HG03175 (cell line): ENCODE measurements at regions not wholly inside any gene's neighbourhood (a gene's known extent, or its start where the extent isn't known, plus 50 kb on each side); places are given as distances from the start of the nearest gene placed in this dataset.

ENCODE experiments used
- ATAC-seq: cut with Tn5 transposase; IDR thresholded peaks from one replicate; pipeline ENCODE4 v1.9.1; 2021; ENCODE audit warnings: mild to moderate bottlenecking, moderate library complexity; ENCODE audit not compliant: unreplicated experiment

DNA sequence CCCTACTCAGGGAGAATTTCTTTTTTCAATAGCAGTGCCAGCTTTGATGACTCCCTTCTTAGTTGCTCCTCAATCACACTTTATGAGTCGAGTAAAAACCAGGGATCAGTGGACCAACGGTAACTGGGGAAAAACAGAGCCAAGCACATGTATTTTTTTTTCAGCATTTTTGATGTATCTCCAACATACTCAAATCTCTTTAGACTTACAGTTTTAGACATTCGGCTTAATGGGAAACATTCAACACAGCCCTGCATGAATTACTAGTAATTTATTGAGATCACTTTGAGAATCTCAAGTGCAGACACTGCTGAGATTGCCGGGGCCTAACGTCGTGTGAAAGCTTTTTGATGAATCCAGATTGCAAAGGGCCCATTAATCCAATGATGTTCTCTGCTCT lies 306.7 kb downstream of the NUAK1 start:
- ATAC-seq: no peak

- no peak for ATAC-seq
These were observed 305.9 kb downstream of the NUAK1 start for GRCh38 chr12:105832806-105833205.

DNA sequence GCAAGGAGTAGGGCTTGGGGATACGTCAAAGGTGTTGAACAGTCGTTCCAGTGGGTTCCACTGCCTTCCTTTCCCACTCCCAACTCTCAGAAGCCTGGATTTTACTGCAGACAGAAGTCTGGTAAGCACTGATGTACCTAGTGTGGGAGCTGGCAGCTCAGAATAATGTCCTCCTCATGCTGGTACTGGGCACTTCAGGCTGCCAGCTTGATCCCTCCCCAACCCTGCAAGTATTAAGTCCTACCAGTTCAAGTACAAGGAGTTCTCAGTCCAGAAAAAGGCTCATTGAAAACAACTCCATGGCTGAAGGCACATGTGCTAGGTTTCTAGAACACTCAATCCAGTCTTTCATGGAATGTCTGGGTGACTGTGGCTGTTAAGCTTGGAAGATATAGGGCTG lies 304.3 kb downstream of the NUAK1 start:
- ATAC-seq: no peak

DNA sequence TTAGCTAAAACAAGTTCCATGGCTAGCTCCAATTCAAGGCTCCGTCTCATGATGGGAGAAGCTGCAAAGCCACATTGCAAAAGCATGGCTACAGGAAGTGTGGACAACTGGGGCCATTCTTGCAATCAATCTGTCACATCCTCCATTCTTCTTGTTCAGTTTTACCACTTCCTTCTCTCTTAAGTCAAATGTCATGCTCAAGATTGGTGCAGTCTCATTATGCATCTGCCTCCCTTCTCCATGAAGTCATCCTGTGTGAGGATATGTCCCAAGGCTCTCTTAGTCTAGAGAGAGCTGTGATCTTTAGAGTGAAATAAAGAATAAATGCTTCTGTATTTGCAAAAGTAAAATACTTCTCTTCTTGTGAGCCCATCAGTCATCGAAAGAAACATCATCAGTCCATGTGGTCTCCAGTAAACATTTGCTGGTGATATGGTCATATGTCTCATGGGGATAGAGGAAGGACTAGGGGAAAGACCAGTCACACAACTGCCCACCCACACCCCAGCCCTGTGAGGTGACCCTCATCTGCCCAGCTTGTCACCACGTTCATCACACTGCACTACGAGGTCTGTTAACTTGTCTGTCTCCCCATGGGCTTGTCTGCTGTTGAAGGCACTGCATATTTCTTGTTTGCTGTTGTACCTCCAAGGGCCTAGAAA lies 303.0 kb downstream of the NUAK1 start:
- ATAC-seq: no peak

- no peak for ATAC-seq
These were observed 302.5 kb downstream of the NUAK1 start for GRCh38 chr12:105836242-105836622.

DNA sequence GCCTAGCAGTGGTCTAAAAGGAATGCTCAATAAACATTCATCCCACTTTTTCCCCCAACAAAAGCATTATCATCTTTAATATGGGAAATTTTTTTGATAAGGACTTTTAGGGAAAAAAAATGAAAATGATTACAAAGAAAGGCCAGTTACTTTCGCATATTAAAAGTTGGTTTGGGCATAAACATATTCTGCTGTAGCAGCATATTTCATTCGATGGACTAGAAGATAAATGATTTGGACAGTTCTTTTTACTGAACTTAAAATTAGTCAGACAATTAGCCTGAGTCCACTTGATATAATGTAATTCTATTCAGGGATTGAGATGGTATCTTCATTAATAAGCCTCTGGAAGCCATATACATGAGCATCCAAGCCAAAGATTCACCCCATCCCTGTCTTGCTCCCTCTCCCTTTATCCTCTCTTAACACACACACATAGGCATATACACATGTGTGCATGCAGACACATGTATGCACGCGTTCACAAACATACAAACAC lies 299.1 kb downstream of the NUAK1 start:
- ATAC-seq: no peak

- no peak for ATAC-seq
These were observed 298.4 kb downstream of the NUAK1 start for GRCh38 chr12:105840384-105840783.

DNA sequence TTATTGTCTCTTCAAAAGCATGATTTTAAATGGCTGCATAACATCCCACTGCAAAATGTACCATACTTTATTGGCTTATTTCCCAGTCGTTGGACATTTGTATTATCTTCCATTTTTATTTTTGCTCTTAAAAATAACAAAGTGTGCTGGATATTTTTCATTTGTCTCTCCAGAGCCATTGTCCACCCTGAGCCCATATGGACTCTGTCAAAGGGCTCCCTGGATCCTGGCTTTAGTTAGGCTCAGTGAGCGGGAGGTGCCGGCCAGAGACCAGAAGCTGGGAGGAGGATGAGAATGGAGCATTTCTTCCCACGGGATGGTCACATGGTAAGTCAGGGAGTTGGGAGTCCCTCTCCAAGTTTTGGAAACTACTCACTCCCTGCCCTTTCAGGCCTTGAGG lies 296.9 kb downstream of the NUAK1 start:
- ATAC-seq: no peak

- ATAC-seq: no peak
These were observed 295.2 kb downstream of the NUAK1 start for GRCh38 chr12:105843561-105843960.

GRCh38 chr12:105843986-105844760 lies 294.6 kb downstream of the NUAK1 start:
- no peak for ATAC-seq

DNA sequence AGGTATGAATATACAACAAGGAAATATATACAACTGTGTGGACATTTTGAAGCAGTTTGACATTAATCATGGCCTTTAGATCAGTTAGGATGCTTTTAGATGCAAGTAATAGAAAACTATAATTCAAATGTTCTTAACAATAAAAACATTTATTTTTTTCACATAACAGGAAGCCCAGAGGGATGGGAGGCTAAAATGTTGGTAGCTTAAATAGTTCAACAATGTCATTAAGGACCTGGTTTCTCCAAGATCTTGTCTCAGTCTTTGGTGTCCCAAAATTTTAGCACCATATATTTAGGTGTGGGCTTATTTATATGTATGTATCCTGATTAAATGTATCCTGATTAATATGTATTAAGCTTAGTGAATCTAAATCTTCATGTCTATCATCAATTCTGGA lies 292.4 kb downstream of the NUAK1 start:
- ATAC-seq: no peak

- ATAC-seq: no peak
These were observed 291.7 kb downstream of the NUAK1 start for GRCh38 chr12:105847068-105847467.

GRCh38 chr12:105848286-105848685 lies 290.5 kb downstream of the NUAK1 start:
- ATAC-seq: no peak

GRCh38 chr12:105850103-105850968 lies 288.4 kb downstream of the NUAK1 start:
- no peak for ATAC-seq

DNA sequence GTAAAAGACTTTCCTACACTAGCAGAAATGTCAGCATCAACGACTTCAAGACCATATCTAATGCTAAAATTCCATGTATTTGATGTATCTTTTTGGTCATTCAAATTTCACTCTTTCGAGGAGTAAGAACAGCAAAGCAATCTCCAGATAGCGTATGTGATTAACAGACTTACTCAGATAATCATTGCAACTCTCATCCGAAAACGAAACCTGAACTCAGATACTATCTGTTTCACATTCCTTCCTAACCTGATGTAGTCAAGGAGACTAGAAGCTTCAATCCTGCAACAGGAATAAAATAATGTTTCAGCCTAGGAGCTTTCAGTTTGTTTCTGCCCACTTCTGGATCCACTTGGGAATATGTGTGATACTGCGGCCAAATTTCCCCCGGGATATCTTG lies 286.3 kb downstream of the NUAK1 start:
- ATAC-seq: no peak

DNA sequence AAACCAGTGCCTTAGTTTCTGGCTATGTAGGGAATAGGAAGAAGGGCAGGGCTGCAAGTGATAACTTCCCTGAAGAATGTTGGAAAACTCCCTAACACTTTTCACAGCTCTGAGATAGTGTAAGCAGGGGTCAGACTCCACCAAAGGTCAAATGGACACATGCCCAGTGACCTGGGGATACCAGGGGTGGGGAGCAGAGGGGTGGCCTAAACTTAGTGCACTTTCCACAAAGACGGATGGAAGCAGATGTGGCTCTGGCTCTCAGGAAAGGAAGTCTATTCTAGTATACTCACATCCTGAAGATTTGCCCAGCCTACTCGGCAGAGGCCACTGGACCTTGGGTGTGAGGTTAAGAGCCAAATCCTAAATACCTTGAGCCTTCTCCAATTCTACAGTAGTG lies 285.8 kb downstream of the NUAK1 start:
- no peak for ATAC-seq

DNA sequence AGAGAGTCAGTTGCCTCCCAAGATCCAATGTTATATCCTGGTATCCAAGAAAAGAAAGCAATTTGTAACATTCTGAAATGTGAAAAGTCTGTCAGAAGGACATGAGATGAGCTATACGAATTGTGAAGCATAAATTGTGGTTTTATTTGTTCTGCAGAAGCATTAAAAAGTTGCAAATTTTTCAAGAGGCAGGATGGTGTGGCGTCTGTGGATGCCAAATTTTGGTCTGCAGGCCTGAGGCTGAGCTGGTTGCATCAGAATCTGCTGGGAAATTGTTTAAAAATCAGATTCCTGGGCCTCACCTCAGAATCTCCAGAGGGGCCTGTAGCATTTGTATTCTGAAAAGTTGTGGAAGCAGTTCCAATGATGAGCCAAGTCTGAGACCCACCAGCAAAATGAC lies 284.7 kb downstream of the NUAK1 start:
- ATAC-seq: no peak

GRCh38 chr12:105855361-105856047 lies 283.2 kb downstream of the NUAK1 start:
- no peak for ATAC-seq

DNA sequence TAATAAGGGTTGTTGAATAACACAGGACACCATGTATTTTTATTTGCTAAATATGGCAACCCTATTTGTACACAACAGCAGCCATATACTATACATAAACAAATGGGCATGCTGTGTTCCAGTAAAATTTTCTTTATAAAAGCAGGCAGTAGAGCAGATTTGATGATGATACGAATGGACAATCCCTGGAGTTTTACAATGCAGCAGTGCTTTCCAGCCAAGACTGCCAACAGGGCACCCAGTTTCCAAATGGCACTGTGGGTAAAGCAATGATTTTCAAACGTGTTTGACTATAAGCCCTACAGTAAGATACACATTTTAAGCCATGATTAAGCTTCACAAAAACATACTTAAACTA lies 282.7 kb downstream of the NUAK1 start:
- ATAC-seq: no peak

GRCh38 chr12:105858981-105859710 lies 279.6 kb downstream of the NUAK1 start:
- ATAC-seq: no peak
